GM12878 (cell line): ENCODE measurements at regions not wholly inside any gene's neighbourhood (a gene's known extent, or its start where the extent isn't known, plus 50 kb on each side); places are given as distances from the start of the nearest gene placed in this dataset.

ENCODE experiments used
- ATF7 ChIP-seq: fragments of 450-650 bp; IDR thresholded peaks from 2 replicates; pipeline ENCODE4 v1.6.1; 2016; ENCODE audit warnings: low read depth, mild to moderate bottlenecking
- CTCF ChIP-seq, 3 experiments: IDR thresholded peaks in 2 of 3; conservative IDR thresholded peaks in 1 of 3; 2 replicates each; pipeline ENCODE4 v1.5.1; 2011; ENCODE audit warnings: low read depth in 3 of 3, low read length in 3 of 3, mild to moderate bottlenecking in 3 of 3, control low read depth in 2 of 3, moderate library complexity in 2 of 3, inconsistent platforms in 1 of 3, mixed read lengths in 1 of 3; ENCODE audit not compliant: control insufficient read depth in 2 of 3, insufficient read depth in 1 of 3; ENCODE audit errors: extremely low read depth in 1 of 3
- NR2F1 ChIP-seq: fragments of 450-650 bp; conservative IDR thresholded peaks from 2 replicates; pipeline ENCODE4 v1.6.1; 2017; ENCODE audit warnings: mild to moderate bottlenecking
- RAD51 ChIP-seq: fragments of 450-650 bp; IDR thresholded peaks from 2 replicates; pipeline ENCODE4 v1.6.1; 2016; ENCODE audit warnings: moderate library complexity, mild to moderate bottlenecking, inconsistent platforms
- SMARCA5 ChIP-seq: fragments of 450-650 bp; IDR thresholded peaks from 2 replicates; pipeline ENCODE4 v1.6.1; 2017; ENCODE audit warnings: mild to moderate bottlenecking
- SPI1 ChIP-seq: IDR thresholded peaks from 2 replicates; pipeline ENCODE4 v1.6.1; 2011; ENCODE audit warnings: low read depth, mild to moderate bottlenecking, low read length, moderate library complexity, borderline replicate concordance; ENCODE audit not compliant: insufficient read depth
- SRF ChIP-seq, 2 experiments: IDR thresholded peaks; 2 replicates each; pipeline ENCODE4 v1.6.1; 2011; ENCODE audit warnings: low read depth in 2 of 2, low read length in 2 of 2, mild to moderate bottlenecking in 1 of 2, moderate library complexity in 1 of 2

DNA sequence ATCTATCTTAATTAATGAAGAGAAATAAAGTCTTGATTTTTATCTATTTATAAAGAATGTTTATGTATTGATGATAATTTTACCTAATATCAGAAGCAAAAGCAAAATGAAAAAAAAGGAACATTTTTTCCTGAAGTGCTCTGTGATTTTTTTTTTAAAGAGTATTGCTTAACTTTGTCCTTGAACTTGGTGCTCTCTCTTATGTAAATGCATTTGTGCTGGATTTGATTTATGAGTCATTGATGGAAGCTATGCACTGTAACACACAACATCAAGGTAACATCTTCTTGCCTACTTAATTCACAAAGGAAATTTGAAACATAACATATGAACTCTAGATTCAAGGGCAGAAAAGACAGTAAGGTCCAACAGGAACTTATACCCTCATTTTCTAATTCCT is 312.9 kb upstream of the CDH19 start:
- no peak for TF ChIP-seq NR2F1
- TF ChIP-seq SMARCA5: no peak
- TF ChIP-seq ATF7: no peak
- no peak for TF ChIP-seq RAD51
- no peak for TF ChIP-seq SPI1
- TF ChIP-seq CTCF (IDR thresholded peaks at IDR 0.05 in 2 of 3, conservative IDR thresholded peaks at IDR 0.05 in 1 of 3; ENCODE audit: control insufficient read depth in 2 of 3, extremely low read depth in 1 of 3, insufficient read depth in 1 of 3, low read depth in 3 of 3, low read length in 3 of 3): no peak
- TF ChIP-seq SRF (IDR thresholded peaks at IDR 0.05; ENCODE audit: low read depth in 2 of 2, low read length in 2 of 2): no peak
